ENCODE measurements at regions not wholly inside any gene's neighbourhood (a gene's known extent, or its start where the extent isn't known, plus 50 kb on each side); places are given as distances from the start of the nearest gene placed in this dataset.

DNA sequence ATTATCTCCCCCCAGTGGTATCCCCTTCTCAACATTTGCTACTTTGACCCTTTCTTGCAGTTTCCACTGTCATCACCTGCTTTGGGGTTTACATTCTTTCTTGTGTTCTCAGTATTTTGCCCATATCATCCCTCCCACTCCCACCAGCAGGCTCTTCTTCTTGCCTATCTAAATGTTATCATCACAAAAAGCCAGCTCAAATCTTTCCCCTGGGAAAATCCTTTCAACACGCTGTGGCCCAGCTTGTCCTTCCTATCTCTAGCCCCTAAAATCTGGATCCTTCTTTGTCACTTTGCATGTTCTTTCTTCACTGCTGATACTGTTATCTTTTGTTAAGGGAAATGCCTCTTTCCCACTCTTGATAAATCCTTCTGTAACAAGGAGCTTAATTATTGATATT is 138.2 kb downstream of the RAD51AP2 start:
- no peak for TF ChIP-seq POLR2A (IDR thresholded peaks at IDR 0.05; ENCODE audit: low read depth, low read length)
- TF ChIP-seq TAF1 (IDR thresholded peaks at IDR 0.05; ENCODE audit: borderline replicate concordance, low read depth, low read length) = no peak

All from GM12892 (cell line).